ENCODE measurements at regions not wholly inside any gene's neighbourhood (a gene's known extent, or its start where the extent isn't known, plus 50 kb on each side); places are given as distances from the start of the nearest gene placed in this dataset.

DNA sequence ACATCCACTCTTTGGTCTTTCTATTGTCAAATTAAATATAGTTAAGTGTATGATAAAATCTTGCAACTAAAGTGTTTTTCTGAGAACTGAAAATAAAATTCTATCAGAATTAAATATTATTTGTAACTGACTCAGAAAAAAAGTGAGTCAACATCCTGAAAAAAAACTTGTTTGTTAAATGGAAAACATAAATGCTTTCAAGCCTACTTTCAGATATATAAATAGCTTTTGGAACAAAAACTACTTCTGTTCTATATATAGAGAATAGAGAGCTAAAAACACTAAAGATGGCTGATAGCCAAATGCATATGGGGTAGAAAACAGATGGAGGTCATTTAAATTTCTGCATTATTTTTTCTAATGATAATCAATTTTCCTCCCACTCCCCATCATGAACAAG, 61.8 kb downstream of the PIK3C2A start:
- Histone ChIP-seq H3K4me3 (no peak overlapping the region), H3K79me2 (replicated peaks; ENCODE audit: insufficient read depth) (peaks cover 17% of the 10 kb centered on the region; the same call in 1 of the 2 replicates), H2AFZ (no peak overlapping the region), H4K20me1 (replicated peaks; ENCODE audit: insufficient read depth) (peaks cover 6% of the 10 kb centered on the region; the same call in 1 of the 2 replicates), H3K4me2 (no peak overlapping the region), H3F3A (replicated peaks; ENCODE audit: low read depth) (no peaks in the 10 kb centered on the region), H3K9me2 (ENCODE audit: insufficient read depth) (no peaks in the 10 kb centered on the region), H3K27me3 (ENCODE audit: insufficient read depth) (no peaks in the 10 kb centered on the region), H3K36me3 (ENCODE audit: insufficient read depth) (peaks cover 8% of the 10 kb centered on the region; the same call in 1 of the 2 replicates), H3K4me1 (ENCODE audit: insufficient read depth) (no peaks in the 10 kb centered on the region), H3K27ac (ENCODE audit: low read depth) (no peak overlapping the region)
- no peaks in the 10 kb centered on the region for H3K9me3 Mint-ChIP-seq
- ATAC-seq (no peak), DNase-seq (ENCODE audit: low spot score) (no peak)
- H3K27ac Mint-ChIP-seq, result no peak overlapping the region
- peaks cover 37% of the 10 kb centered on the region for H3K36me3 Mint-ChIP-seq (ENCODE audit: low read depth)
- no peaks in the 10 kb centered on the region for H3K4me1 Mint-ChIP-seq
- no peak for TF ChIP-seq EZH2 (IDR thresholded peaks at IDR 0.05; ENCODE audit: low read depth, unreplicated experiment)
- H3K27me3 Mint-ChIP-seq (ENCODE audit: insufficient read depth, low read depth, poor library complexity), result no peaks in the 10 kb centered on the region
- H3K4me3 Mint-ChIP-seq, result no peak overlapping the region

DNA sequence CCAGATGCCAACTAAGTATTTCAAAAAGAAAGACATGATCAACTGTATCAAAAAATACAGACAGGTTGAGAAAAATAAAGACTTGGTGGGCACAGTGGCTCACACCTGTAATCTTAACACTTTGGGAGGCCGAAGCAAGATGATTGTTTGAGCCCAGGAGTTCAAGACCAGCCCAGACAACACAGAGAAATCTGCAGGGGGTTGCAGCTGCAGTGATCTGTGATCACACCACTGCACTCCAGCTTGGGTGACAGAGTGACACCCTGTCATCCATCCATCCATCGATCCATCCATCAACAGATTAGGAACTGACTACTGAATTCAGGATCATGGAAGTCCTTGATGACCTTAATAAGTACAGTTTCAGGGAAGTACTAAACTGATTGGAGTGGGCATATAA, 65.0 kb upstream of the RPS13 start:
- no peak overlapping the region for H3K27ac ChIP-seq (ENCODE audit: low read depth)
- ATAC-seq, result no peak
- Mint-ChIP-seq H3K27me3 (ENCODE audit: insufficient read depth, low read depth, poor library complexity) (no peaks in the 10 kb centered on the region), H3K4me3 (no peak overlapping the region), H3K27ac (no peak overlapping the region), H3K9me3 (no peaks in the 10 kb centered on the region), H3K4me1 (peaks cover 7% of the 10 kb centered on the region), H3K36me3 (ENCODE audit: low read depth) (peaks cover 44% of the 10 kb centered on the region)
- H3K79me2 ChIP-seq (replicated peaks; ENCODE audit: insufficient read depth), result no peaks in the 10 kb centered on the region; the same call in 1 of the 2 replicates
- no peak overlapping the region for H3K4me3 ChIP-seq
- no peaks in the 10 kb centered on the region for H3K9me2 ChIP-seq (ENCODE audit: insufficient read depth)
- H3F3A ChIP-seq (replicated peaks; ENCODE audit: low read depth), result no peaks in the 10 kb centered on the region
- peaks cover 4% of the 10 kb centered on the region; the same call in 1 of the 2 replicates for H3K4me1 ChIP-seq (ENCODE audit: insufficient read depth)
- H2AFZ ChIP-seq, result no peak overlapping the region
- DNase-seq (ENCODE audit: low spot score), result no peak
- H3K27me3 ChIP-seq (ENCODE audit: insufficient read depth), result no peaks in the 10 kb centered on the region
- H3K36me3 ChIP-seq (ENCODE audit: insufficient read depth), result peaks cover 2% of the 10 kb centered on the region; the same call in 1 of the 2 replicates
- TF ChIP-seq STAT1 (IDR thresholded peaks at IDR 0.05; ENCODE audit: unreplicated experiment) (no peak), POLR2AphosphoS5 (IDR thresholded peaks at IDR 0.05; ENCODE audit: low read depth) (no peak), EZH2 (IDR thresholded peaks at IDR 0.05; ENCODE audit: low read depth, unreplicated experiment) (no peak), JUNB (IDR thresholded peaks at IDR 0.05; ENCODE audit: unreplicated experiment) (no peak), CREB1 (CRISPR knock-in tag; IDR thresholded peaks at IDR 0.05; ENCODE audit: low read depth) (no peak), NANOG (IDR thresholded peaks at IDR 0.05; ENCODE audit: borderline replicate concordance) (no peak), ZNF331 (CRISPR knock-in tag; IDR thresholded peaks at IDR 0.05; ENCODE audit: low read depth) (no peak), EZH2phosphoT487 (IDR thresholded peaks at IDR 0.05; ENCODE audit: unreplicated experiment) (no peak), ZNF114 (CRISPR knock-in tag; IDR thresholded peaks at IDR 0.05) (no peak)
- TF ChIP-seq, protein P1, sequence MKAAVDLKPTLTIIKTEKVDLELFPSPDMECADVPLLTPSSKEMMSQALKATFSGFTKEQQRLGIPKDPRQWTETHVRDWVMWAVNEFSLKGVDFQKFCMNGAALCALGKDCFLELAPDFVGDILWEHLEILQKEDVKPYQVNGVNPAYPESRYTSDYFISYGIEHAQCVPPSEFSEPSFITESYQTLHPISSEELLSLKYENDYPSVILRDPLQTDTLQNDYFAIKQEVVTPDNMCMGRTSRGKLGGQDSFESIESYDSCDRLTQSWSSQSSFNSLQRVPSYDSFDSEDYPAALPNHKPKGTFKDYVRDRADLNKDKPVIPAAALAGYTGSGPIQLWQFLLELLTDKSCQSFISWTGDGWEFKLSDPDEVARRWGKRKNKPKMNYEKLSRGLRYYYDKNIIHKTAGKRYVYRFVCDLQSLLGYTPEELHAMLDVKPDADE (IDR thresholded peaks at IDR 0.05), result no peak
- TF ChIP-seq, protein P2, sequence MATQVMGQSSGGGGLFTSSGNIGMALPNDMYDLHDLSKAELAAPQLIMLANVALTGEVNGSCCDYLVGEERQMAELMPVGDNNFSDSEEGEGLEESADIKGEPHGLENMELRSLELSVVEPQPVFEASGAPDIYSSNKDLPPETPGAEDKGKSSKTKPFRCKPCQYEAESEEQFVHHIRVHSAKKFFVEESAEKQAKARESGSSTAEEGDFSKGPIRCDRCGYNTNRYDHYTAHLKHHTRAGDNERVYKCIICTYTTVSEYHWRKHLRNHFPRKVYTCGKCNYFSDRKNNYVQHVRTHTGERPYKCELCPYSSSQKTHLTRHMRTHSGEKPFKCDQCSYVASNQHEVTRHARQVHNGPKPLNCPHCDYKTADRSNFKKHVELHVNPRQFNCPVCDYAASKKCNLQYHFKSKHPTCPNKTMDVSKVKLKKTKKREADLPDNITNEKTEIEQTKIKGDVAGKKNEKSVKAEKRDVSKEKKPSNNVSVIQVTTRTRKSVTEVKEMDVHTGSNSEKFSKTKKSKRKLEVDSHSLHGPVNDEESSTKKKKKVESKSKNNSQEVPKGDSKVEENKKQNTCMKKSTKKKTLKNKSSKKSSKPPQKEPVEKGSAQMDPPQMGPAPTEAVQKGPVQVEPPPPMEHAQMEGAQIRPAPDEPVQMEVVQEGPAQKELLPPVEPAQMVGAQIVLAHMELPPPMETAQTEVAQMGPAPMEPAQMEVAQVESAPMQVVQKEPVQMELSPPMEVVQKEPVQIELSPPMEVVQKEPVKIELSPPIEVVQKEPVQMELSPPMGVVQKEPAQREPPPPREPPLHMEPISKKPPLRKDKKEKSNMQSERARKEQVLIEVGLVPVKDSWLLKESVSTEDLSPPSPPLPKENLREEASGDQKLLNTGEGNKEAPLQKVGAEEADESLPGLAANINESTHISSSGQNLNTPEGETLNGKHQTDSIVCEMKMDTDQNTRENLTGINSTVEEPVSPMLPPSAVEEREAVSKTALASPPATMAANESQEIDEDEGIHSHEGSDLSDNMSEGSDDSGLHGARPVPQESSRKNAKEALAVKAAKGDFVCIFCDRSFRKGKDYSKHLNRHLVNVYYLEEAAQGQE (IDR thresholded peaks at IDR 0.05; ENCODE audit: unreplicated experiment), result no peak
- TF ChIP-seq, protein P3, sequence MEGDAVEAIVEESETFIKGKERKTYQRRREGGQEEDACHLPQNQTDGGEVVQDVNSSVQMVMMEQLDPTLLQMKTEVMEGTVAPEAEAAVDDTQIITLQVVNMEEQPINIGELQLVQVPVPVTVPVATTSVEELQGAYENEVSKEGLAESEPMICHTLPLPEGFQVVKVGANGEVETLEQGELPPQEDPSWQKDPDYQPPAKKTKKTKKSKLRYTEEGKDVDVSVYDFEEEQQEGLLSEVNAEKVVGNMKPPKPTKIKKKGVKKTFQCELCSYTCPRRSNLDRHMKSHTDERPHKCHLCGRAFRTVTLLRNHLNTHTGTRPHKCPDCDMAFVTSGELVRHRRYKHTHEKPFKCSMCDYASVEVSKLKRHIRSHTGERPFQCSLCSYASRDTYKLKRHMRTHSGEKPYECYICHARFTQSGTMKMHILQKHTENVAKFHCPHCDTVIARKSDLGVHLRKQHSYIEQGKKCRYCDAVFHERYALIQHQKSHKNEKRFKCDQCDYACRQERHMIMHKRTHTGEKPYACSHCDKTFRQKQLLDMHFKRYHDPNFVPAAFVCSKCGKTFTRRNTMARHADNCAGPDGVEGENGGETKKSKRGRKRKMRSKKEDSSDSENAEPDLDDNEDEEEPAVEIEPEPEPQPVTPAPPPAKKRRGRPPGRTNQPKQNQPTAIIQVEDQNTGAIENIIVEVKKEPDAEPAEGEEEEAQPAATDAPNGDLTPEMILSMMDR (conservative IDR thresholded peaks at IDR 0.05; ENCODE audit: low read depth in 2 of 2), result no peak
- peaks cover 3% of the 10 kb centered on the region; the same call in 1 of the 2 replicates for H4K20me1 ChIP-seq (replicated peaks; ENCODE audit: insufficient read depth)
- H3K4me2 ChIP-seq, result no peak overlapping the region
